Keratinocyte (primary cell): ENCODE measurements at regions not wholly inside any gene's neighbourhood (a gene's known extent, or its start where the extent isn't known, plus 50 kb on each side); places are given as distances from the start of the nearest gene placed in this dataset.

Experiments used
- CTCF ChIP-seq, 3 experiments: IDR thresholded peaks in 1 of 3; conservative IDR thresholded peaks in 1 of 3; optimal IDR thresholded peaks in 1 of 3; 2 replicates in 2 of 3; 3 replicates in 1 of 3; pipeline versions ENCODE3 to v1.5.1; 2011; ENCODE audit warnings: low read length in 3 of 3, mild to moderate bottlenecking in 3 of 3, moderate library complexity in 2 of 3, control low read depth in 1 of 3, inconsistent platforms in 1 of 3; ENCODE audit not compliant: insufficient read depth in 2 of 3; ENCODE audit errors: extremely low read depth in 1 of 3
- EZH2 ChIP-seq: IDR thresholded peaks from one replicate; pipeline ENCODE4 v1.6.1; 2012; ENCODE audit warnings: inconsistent platforms, mild to moderate bottlenecking, low read length, moderate library complexity

GRCh38 chr12:22130671-22131070, 84.7 kb downstream of the CMAS start:
- TF ChIP-seq CTCF (optimal IDR thresholded peaks at IDR 0.05 in 1 of 3, IDR thresholded peaks at IDR 0.05 in 1 of 3, conservative IDR thresholded peaks at IDR 0.05 in 1 of 3; ENCODE audit: extremely low read depth in 1 of 3, insufficient read depth in 2 of 3, low read length in 3 of 3) (no peak), EZH2 (no peak)
